Astrocyte (in vitro differentiated cells and primary cell): ENCODE measurements at regions not wholly inside any gene's neighbourhood (a gene's known extent, or its start where the extent isn't known, plus 50 kb on each side); places are given as distances from the start of the nearest gene placed in this dataset.
A peak's percentile ranks its signal among the peaks of the same experiment; 100 is the strongest.
"Not testable (repeated sequence)": the region's sequence is repeated elsewhere in the genome, so short reads cannot be mapped to it uniquely, and the experiment has no call there.

ENCODE experiments used
- DNase-seq: peaks from one replicate; pipeline ENCODE4 v3.0.0-alpha.2; 2010; ENCODE audit warnings: low read depth
- FAIRE-seq: peaks from 2 replicates; lab custom pipeline; 2011; peaks lifted over from hg19 to GRCh38; lab: Jason Lieb, UNC
- H2AFZ ChIP-seq: 2 replicates; pipeline ENCODE4 v1.6.0; 2012; ENCODE audit warnings: low read depth, low read length, inconsistent platforms
- H3K27ac ChIP-seq: 2 replicates; pipeline ENCODE4 v1.5.1; 2011; ENCODE audit warnings: low read depth, low read length, inconsistent platforms
- H3K27me3 ChIP-seq: 2 replicates; pipeline ENCODE4 v1.6.0; 2011; ENCODE audit warnings: low read length, inconsistent platforms; ENCODE audit not compliant: insufficient read depth
- H3K36me3 ChIP-seq: 2 replicates; pipeline ENCODE4 v1.5.1; 2011; ENCODE audit warnings: low read length, inconsistent platforms; ENCODE audit not compliant: insufficient read depth
- H3K4me1 ChIP-seq: 2 replicates; pipeline ENCODE4 v1.5.1; 2011; ENCODE audit warnings: low read length, inconsistent platforms; ENCODE audit not compliant: insufficient read depth
- H3K4me2 ChIP-seq: 2 replicates; pipeline ENCODE4 v1.6.0; 2012; ENCODE audit warnings: low read length, inconsistent platforms
- H3K4me3 ChIP-seq: 2 replicates; pipeline ENCODE4 v1.5.1; 2011; ENCODE audit warnings: low read depth, mild to moderate bottlenecking, low read length, inconsistent platforms; ENCODE audit not compliant: insufficient read depth
- H3K79me2 ChIP-seq: 2 replicates; pipeline ENCODE4 v1.6.0; 2012; ENCODE audit warnings: mild to moderate bottlenecking, low read length, inconsistent platforms; ENCODE audit not compliant: insufficient read depth
- H3K9ac ChIP-seq: 2 replicates; pipeline ENCODE4 v1.6.0; 2012; ENCODE audit warnings: mild to moderate bottlenecking, low read length, inconsistent platforms
- H3K9me3 ChIP-seq: 2 replicates; pipeline ENCODE4 v1.5.1; 2012; ENCODE audit warnings: low read depth, mild to moderate bottlenecking, low read length, inconsistent platforms; ENCODE audit not compliant: insufficient read depth
- H4K20me1 ChIP-seq: 2 replicates; pipeline ENCODE4 v1.6.0; 2012; ENCODE audit warnings: low read length, inconsistent platforms; ENCODE audit not compliant: insufficient read depth
- H3K27ac Mint-ChIP-seq: one replicate; pipeline ENCODE4 v1.8.0; 2021; ENCODE audit warnings: mild to moderate bottlenecking, mixed read lengths; ENCODE audit not compliant: unreplicated experiment
- H3K27me3 Mint-ChIP-seq: one replicate; pipeline ENCODE4 v1.8.0; 2021; ENCODE audit warnings: low read depth, mixed read lengths; ENCODE audit not compliant: unreplicated experiment
- H3K36me3 Mint-ChIP-seq: one replicate; pipeline ENCODE4 v1.8.0; 2021; ENCODE audit warnings: low read depth, mixed read lengths; ENCODE audit not compliant: unreplicated experiment
- H3K4me1 Mint-ChIP-seq: one replicate; pipeline ENCODE4 v1.8.0; 2021; ENCODE audit warnings: low read depth, mixed read lengths; ENCODE audit not compliant: unreplicated experiment
- H3K4me3 Mint-ChIP-seq: one replicate; pipeline ENCODE4 v1.8.0; 2021; ENCODE audit warnings: mild to moderate bottlenecking, moderate library complexity, mixed read lengths; ENCODE audit not compliant: unreplicated experiment
- H3K9me3 Mint-ChIP-seq: one replicate; pipeline ENCODE4 v1.8.0; 2021; ENCODE audit warnings: mild to moderate bottlenecking, mixed read lengths; ENCODE audit not compliant: unreplicated experiment
- EZH2 ChIP-seq: IDR thresholded peaks from 2 replicates; pipeline ENCODE4 v1.6.1; 2012; ENCODE audit warnings: mild to moderate bottlenecking, low read length, inconsistent platforms; ENCODE audit not compliant: insufficient read depth
- TF ChIP-seq, protein P1 (sequence below): IDR thresholded peaks from 2 replicates; pipeline ENCODE4 v1.5.1; 2011; ENCODE audit warnings: low read depth, mild to moderate bottlenecking, inconsistent platforms, low read length, moderate library complexity; ENCODE audit not compliant: insufficient read depth

DNA sequence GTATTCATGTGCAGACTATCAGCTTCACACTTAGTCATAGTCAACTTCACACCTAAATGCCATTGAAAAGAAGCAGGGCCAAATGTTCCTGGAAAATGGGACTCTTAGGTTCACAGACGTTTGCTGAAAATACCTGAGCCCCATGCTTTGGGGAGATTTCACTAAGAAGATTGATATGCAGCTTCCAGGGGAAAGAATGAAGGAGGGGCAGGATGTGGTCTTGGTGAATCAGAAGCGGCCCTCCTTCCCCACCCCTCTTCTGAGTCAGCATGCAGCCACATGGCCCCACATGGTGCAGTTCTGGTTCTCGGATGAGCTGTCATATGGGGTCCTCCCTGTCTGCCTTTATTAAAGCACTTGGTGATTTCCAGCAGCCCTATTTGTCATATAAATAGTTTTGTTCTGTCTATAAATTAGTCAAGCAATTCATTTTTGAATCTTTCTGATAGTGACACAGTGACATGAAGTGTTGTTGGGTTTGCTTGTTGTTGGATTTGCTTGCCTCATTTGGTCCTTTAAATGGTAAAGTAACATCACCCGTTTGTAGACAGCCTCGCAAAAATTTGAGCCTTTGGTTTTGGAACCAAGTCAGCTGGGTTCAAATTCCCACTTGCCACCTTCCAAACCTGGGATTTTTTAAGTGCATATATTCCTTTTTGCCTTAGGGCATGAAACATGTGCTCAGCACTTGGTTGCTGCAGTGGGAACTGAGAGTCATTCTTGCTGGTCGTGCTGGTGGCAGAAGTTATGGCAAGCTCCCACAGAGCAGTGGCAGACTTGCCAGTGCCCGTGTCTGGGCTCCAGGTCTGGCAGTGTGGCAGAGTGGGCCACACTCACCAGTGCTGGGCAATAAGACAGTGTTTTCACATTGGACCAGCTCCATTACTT lies 68.1 kb upstream of the CDK6 start:
- Histone ChIP-seq H3K4me2 (peak overlapping the region; percentile 60), H4K20me1 (no peaks in the 10 kb centered on the region), H3K9me3 (no peaks in the 10 kb centered on the region), H3K27ac (peak overlapping the region; percentile 88), H3K4me3 (no peak overlapping the region), H3K36me3 (no peaks in the 10 kb centered on the region), H3K9ac (peak overlapping the region; percentile 45), H3K27me3 (no peaks in the 10 kb centered on the region), H3K4me1 (peaks cover 12% of the 10 kb centered on the region), H3K79me2 (no peaks in the 10 kb centered on the region), H2AFZ (peak overlapping the region; percentile 59)
- no peaks in the 10 kb centered on the region for H3K36me3 Mint-ChIP-seq
- TF ChIP-seq, protein P1, sequence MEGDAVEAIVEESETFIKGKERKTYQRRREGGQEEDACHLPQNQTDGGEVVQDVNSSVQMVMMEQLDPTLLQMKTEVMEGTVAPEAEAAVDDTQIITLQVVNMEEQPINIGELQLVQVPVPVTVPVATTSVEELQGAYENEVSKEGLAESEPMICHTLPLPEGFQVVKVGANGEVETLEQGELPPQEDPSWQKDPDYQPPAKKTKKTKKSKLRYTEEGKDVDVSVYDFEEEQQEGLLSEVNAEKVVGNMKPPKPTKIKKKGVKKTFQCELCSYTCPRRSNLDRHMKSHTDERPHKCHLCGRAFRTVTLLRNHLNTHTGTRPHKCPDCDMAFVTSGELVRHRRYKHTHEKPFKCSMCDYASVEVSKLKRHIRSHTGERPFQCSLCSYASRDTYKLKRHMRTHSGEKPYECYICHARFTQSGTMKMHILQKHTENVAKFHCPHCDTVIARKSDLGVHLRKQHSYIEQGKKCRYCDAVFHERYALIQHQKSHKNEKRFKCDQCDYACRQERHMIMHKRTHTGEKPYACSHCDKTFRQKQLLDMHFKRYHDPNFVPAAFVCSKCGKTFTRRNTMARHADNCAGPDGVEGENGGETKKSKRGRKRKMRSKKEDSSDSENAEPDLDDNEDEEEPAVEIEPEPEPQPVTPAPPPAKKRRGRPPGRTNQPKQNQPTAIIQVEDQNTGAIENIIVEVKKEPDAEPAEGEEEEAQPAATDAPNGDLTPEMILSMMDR: no peak
- no peak for TF ChIP-seq EZH2
- no peaks in the 10 kb centered on the region for H3K27me3 Mint-ChIP-seq
- H3K27ac Mint-ChIP-seq: peak overlapping the region; percentile 87
- no peaks in the 10 kb centered on the region for H3K9me3 Mint-ChIP-seq
- peaks cover 16% of the 10 kb centered on the region for H3K4me1 Mint-ChIP-seq
- FAIRE-seq (peak; percentile 84), DNase-seq (peak; percentile 98)
- peak overlapping the region; percentile 40 for H3K4me3 Mint-ChIP-seq

- Mint-ChIP-seq H3K4me3 (no peak overlapping the region), H3K9me3 (peaks cover 28% of the 10 kb centered on the region), H3K36me3 (peaks cover 2% of the 10 kb centered on the region), H3K27me3 (no peaks in the 10 kb centered on the region), H3K27ac (no peak overlapping the region), H3K4me1 (peaks cover 6% of the 10 kb centered on the region)
- Histone ChIP-seq H3K4me2 (no peak overlapping the region), H3K27me3 (no peaks in the 10 kb centered on the region), H3K4me3 (no peak overlapping the region), H3K79me2 (no peaks in the 10 kb centered on the region), H3K27ac (no peak overlapping the region), H3K9ac (no peak overlapping the region), H3K4me1 (peaks cover 3% of the 10 kb centered on the region), H3K9me3 (no peaks in the 10 kb centered on the region), H3K36me3 (no peaks in the 10 kb centered on the region), H4K20me1 (no peaks in the 10 kb centered on the region), H2AFZ (no peak overlapping the region)
- TF ChIP-seq EZH2: no peak
- TF ChIP-seq, protein P1: no peak
- DNase-seq (no peak), FAIRE-seq (no peak)
Observed at GRCh38 chr7:92898798-92899197, 62.4 kb upstream of the CDK6 start.

- H4K20me1 ChIP-seq, H3K4me2 ChIP-seq, H3K27me3 ChIP-seq, FAIRE-seq, H3K79me2 ChIP-seq, DNase-seq, H3K27ac Mint-ChIP-seq, H3K36me3 Mint-ChIP-seq, H3K4me1 ChIP-seq, H3K4me1 Mint-ChIP-seq, H3K4me3 ChIP-seq, H3K9ac ChIP-seq, H2AFZ ChIP-seq, H3K4me3 Mint-ChIP-seq, H3K27ac ChIP-seq, H3K27me3 Mint-ChIP-seq, H3K36me3 ChIP-seq, H3K9me3 ChIP-seq: not testable (repeated sequence)
- H3K9me3 Mint-ChIP-seq: peaks cover 34% of the 10 kb centered on the region
Observed at GRCh38 chr7:92894857-92895256, 58.5 kb upstream of the CDK6 start.
